ENCODE measurements at regions not wholly inside any gene's neighbourhood (a gene's known extent, or its start where the extent isn't known, plus 50 kb on each side); places are given as distances from the start of the nearest gene placed in this dataset.

GRCh38 chr4:20570981-20571715, 129.1 kb upstream of the PACRGL start:
- TF ChIP-seq CTCF (conservative IDR thresholded peaks at IDR 0.05), result no peak
- H3K27ac ChIP-seq, result no peak overlapping the region

GRCh38 chr4:20572976-20573375, 127.3 kb upstream of the PACRGL start:
- no peak overlapping the region for H3K27ac ChIP-seq
- no peak for TF ChIP-seq CTCF (conservative IDR thresholded peaks at IDR 0.05)

GRCh38 chr4:20574986-20575385, 125.3 kb upstream of the PACRGL start:
- H3K27ac ChIP-seq, result no peak overlapping the region
- TF ChIP-seq CTCF (conservative IDR thresholded peaks at IDR 0.05), result no peak

GRCh38 chr4:20575486-20575885, 124.8 kb upstream of the PACRGL start:
- no peak for TF ChIP-seq CTCF (conservative IDR thresholded peaks at IDR 0.05)
- H3K27ac ChIP-seq, result no peak overlapping the region

- no peak overlapping the region for H3K27ac ChIP-seq
- no peak for TF ChIP-seq CTCF (conservative IDR thresholded peaks at IDR 0.05)
These were observed 123.4 kb upstream of the PACRGL start for GRCh38 chr4:20576861-20577260.

- TF ChIP-seq CTCF (conservative IDR thresholded peaks at IDR 0.05), result no peak
- H3K27ac ChIP-seq, result no peak overlapping the region
These were observed 122.6 kb upstream of the PACRGL start for GRCh38 chr4:20577702-20578101.

- H3K27ac ChIP-seq, result no peak overlapping the region
- no peak for TF ChIP-seq CTCF (conservative IDR thresholded peaks at IDR 0.05)
These were observed 119.4 kb upstream of the PACRGL start for GRCh38 chr4:20580907-20581306.

Data from VCaP (cell line).